ENCODE measurements at regions not wholly inside any gene's neighbourhood (a gene's known extent, or its start where the extent isn't known, plus 50 kb on each side); places are given as distances from the start of the nearest gene placed in this dataset.

- H3K36me3 ChIP-seq (ENCODE audit: control insufficient read depth in 5 of 5, insufficient read depth in 5 of 5, low read length in 5 of 5): no peaks in the 10 kb centered on the region
- H3K9ac ChIP-seq (ENCODE audit: low read length in 5 of 5): peak overlapping the region in 1 of 5 donors; percentile 57
- peak overlapping the region; percentile 67 for H3K27ac ChIP-seq (ENCODE audit: low read depth, low read length)
Measured at GRCh38 chr11:122215244-122215992, 99.4 kb upstream of the BLID start.

GRCh38 chr11:122214567-122214966 is 98.6 kb upstream of the BLID start:
- no peaks in the 10 kb centered on the region for H3K9me3 ChIP-seq (ENCODE audit: control insufficient read depth in 5 of 5, low read length in 5 of 5)
- H3K4me1 ChIP-seq (ENCODE audit: control insufficient read depth in 5 of 5, insufficient read depth in 5 of 5, low read length in 5 of 5): peaks cover 9 to 24% (median 23%) of the 10 kb centered on the region in 5 donors
- H3K27ac ChIP-seq (ENCODE audit: low read depth, low read length): peak overlapping the region; percentile 67
- no peak overlapping the region for H3K4me3 ChIP-seq (ENCODE audit: low read depth in 1 of 5, low read length in 5 of 5)
- H3K36me3 ChIP-seq (ENCODE audit: control insufficient read depth in 5 of 5, insufficient read depth in 5 of 5, low read length in 5 of 5): no peaks in the 10 kb centered on the region
- H3K9ac ChIP-seq (ENCODE audit: low read length in 5 of 5): peak overlapping the region in 1 of 5 donors; percentile 8
- H3K27me3 ChIP-seq (ENCODE audit: control insufficient read depth in 5 of 5, insufficient read depth in 4 of 5, low read length in 5 of 5): no peaks in the 10 kb centered on the region

More at GRCh38 chr11:122215244-122215992, 99.4 kb upstream of the BLID start:
- Histone ChIP-seq H3K4me1 (ENCODE audit: control insufficient read depth in 5 of 5, insufficient read depth in 5 of 5, low read length in 5 of 5) (peaks cover 7 to 16% (median 14%) of the 10 kb centered on the region in 5 donors), H3K9me3 (ENCODE audit: control insufficient read depth in 5 of 5, low read length in 5 of 5) (no peaks in the 10 kb centered on the region), H3K27me3 (ENCODE audit: control insufficient read depth in 5 of 5, insufficient read depth in 4 of 5, low read length in 5 of 5) (no peaks in the 10 kb centered on the region), H3K4me3 (ENCODE audit: low read depth in 1 of 5, low read length in 5 of 5) (peak overlapping the region in 1 of 5 donors; percentile 28)

GRCh38 chr11:122214080-122214479 is 98.1 kb upstream of the BLID start:
- H3K9ac ChIP-seq (ENCODE audit: low read length in 5 of 5): no peak overlapping the region
- no peaks in the 10 kb centered on the region for H3K27me3 ChIP-seq (ENCODE audit: control insufficient read depth in 5 of 5, insufficient read depth in 4 of 5, low read length in 5 of 5)
- H3K27ac ChIP-seq (ENCODE audit: low read depth, low read length): no peak overlapping the region
- no peak overlapping the region for H3K4me3 ChIP-seq (ENCODE audit: low read depth in 1 of 5, low read length in 5 of 5)
- peaks cover 11 to 29% (median 27%) of the 10 kb centered on the region in 5 donors for H3K4me1 ChIP-seq (ENCODE audit: control insufficient read depth in 5 of 5, insufficient read depth in 5 of 5, low read length in 5 of 5)
- H3K9me3 ChIP-seq (ENCODE audit: control insufficient read depth in 5 of 5, low read length in 5 of 5): no peaks in the 10 kb centered on the region
- no peaks in the 10 kb centered on the region for H3K36me3 ChIP-seq (ENCODE audit: control insufficient read depth in 5 of 5, insufficient read depth in 5 of 5, low read length in 5 of 5)

- H3K27ac ChIP-seq (ENCODE audit: low read depth, low read length): no peak overlapping the region
- no peaks in the 10 kb centered on the region for H3K36me3 ChIP-seq (ENCODE audit: control insufficient read depth in 5 of 5, insufficient read depth in 5 of 5, low read length in 5 of 5)
- H3K4me1 ChIP-seq (ENCODE audit: control insufficient read depth in 5 of 5, insufficient read depth in 5 of 5, low read length in 5 of 5): peaks cover 11 to 38% (median 36%) of the 10 kb centered on the region in 5 donors
- no peaks in the 10 kb centered on the region for H3K9me3 ChIP-seq (ENCODE audit: control insufficient read depth in 5 of 5, low read length in 5 of 5)
- H3K27me3 ChIP-seq (ENCODE audit: control insufficient read depth in 5 of 5, insufficient read depth in 4 of 5, low read length in 5 of 5): no peaks in the 10 kb centered on the region
- H3K4me3 ChIP-seq (ENCODE audit: low read depth in 1 of 5, low read length in 5 of 5): no peak overlapping the region
- peak overlapping the region in 1 of 5 donors; percentile 78 for H3K9ac ChIP-seq (ENCODE audit: low read length in 5 of 5)
Measured at GRCh38 chr11:122213171-122213570, 97.2 kb upstream of the BLID start.

- Histone ChIP-seq H3K4me1 (ENCODE audit: control insufficient read depth in 5 of 5, insufficient read depth in 5 of 5, low read length in 5 of 5) (peaks cover 16 to 59% (median 44%) of the 10 kb centered on the region in 5 donors), H3K27ac (ENCODE audit: low read depth, low read length) (peak overlapping the region; percentile 89), H3K4me3 (ENCODE audit: low read depth in 1 of 5, low read length in 5 of 5) (no peak overlapping the region), H3K9ac (ENCODE audit: low read length in 5 of 5) (no peak overlapping the region), H3K27me3 (ENCODE audit: control insufficient read depth in 5 of 5, insufficient read depth in 4 of 5, low read length in 5 of 5) (no peaks in the 10 kb centered on the region), H3K9me3 (ENCODE audit: control insufficient read depth in 5 of 5, low read length in 5 of 5) (no peaks in the 10 kb centered on the region), H3K36me3 (ENCODE audit: control insufficient read depth in 5 of 5, insufficient read depth in 5 of 5, low read length in 5 of 5) (no peaks in the 10 kb centered on the region)
Measured at GRCh38 chr11:122210367-122210997, 94.5 kb upstream of the BLID start.

GRCh38 chr11:122209619-122210366 is 93.8 kb upstream of the BLID start:
- Histone ChIP-seq H3K9me3 (ENCODE audit: control insufficient read depth in 5 of 5, low read length in 5 of 5) (no peaks in the 10 kb centered on the region), H3K27ac (ENCODE audit: low read depth, low read length) (peak overlapping the region; percentile 89), H3K4me1 (ENCODE audit: control insufficient read depth in 5 of 5, insufficient read depth in 5 of 5, low read length in 5 of 5) (peaks cover 15 to 59% (median 37%) of the 10 kb centered on the region in 5 donors), H3K9ac (ENCODE audit: low read length in 5 of 5) (no peak overlapping the region), H3K36me3 (ENCODE audit: control insufficient read depth in 5 of 5, insufficient read depth in 5 of 5, low read length in 5 of 5) (no peaks in the 10 kb centered on the region), H3K27me3 (ENCODE audit: control insufficient read depth in 5 of 5, insufficient read depth in 4 of 5, low read length in 5 of 5) (no peaks in the 10 kb centered on the region), H3K4me3 (ENCODE audit: low read depth in 1 of 5, low read length in 5 of 5) (no peak overlapping the region)

GRCh38 chr11:122207921-122208764 is 92.1 kb upstream of the BLID start:
- Histone ChIP-seq H3K9me3 (ENCODE audit: control insufficient read depth in 5 of 5, low read length in 5 of 5) (no peaks in the 10 kb centered on the region), H3K4me1 (ENCODE audit: control insufficient read depth in 5 of 5, insufficient read depth in 5 of 5, low read length in 5 of 5) (peaks cover 15 to 57% (median 40%) of the 10 kb centered on the region in 5 donors), H3K9ac (ENCODE audit: low read length in 5 of 5) (peak overlapping the region in 2 of 5 donors; percentile 36 to 47), H3K27ac (ENCODE audit: low read depth, low read length) (peak overlapping the region; percentile 89), H3K27me3 (ENCODE audit: control insufficient read depth in 5 of 5, insufficient read depth in 4 of 5, low read length in 5 of 5) (no peaks in the 10 kb centered on the region), H3K4me3 (ENCODE audit: low read depth in 1 of 5, low read length in 5 of 5) (peak overlapping the region in 3 of 5 donors; percentile 8 to 41 (median 37)), H3K36me3 (ENCODE audit: control insufficient read depth in 5 of 5, insufficient read depth in 5 of 5, low read length in 5 of 5) (no peaks in the 10 kb centered on the region)

GRCh38 chr11:122207505-122207904 is 91.5 kb upstream of the BLID start:
- Histone ChIP-seq H3K36me3 (ENCODE audit: control insufficient read depth in 5 of 5, insufficient read depth in 5 of 5, low read length in 5 of 5) (no peaks in the 10 kb centered on the region), H3K4me3 (ENCODE audit: low read depth in 1 of 5, low read length in 5 of 5) (peak overlapping the region in 4 of 5 donors; percentile 8 to 41 (median 34)), H3K9me3 (ENCODE audit: control insufficient read depth in 5 of 5, low read length in 5 of 5) (no peaks in the 10 kb centered on the region), H3K27ac (ENCODE audit: low read depth, low read length) (peak overlapping the region; percentile 89), H3K9ac (ENCODE audit: low read length in 5 of 5) (peak overlapping the region in 3 of 5 donors; percentile 11 to 47 (median 36)), H3K4me1 (ENCODE audit: control insufficient read depth in 5 of 5, insufficient read depth in 5 of 5, low read length in 5 of 5) (peaks cover 10 to 63% (median 47%) of the 10 kb centered on the region in 5 donors), H3K27me3 (ENCODE audit: control insufficient read depth in 5 of 5, insufficient read depth in 4 of 5, low read length in 5 of 5) (no peaks in the 10 kb centered on the region)

- Histone ChIP-seq H3K4me3 (ENCODE audit: low read depth in 1 of 5, low read length in 5 of 5) (no peak overlapping the region), H3K9ac (ENCODE audit: low read length in 5 of 5) (no peak overlapping the region), H3K36me3 (ENCODE audit: control insufficient read depth in 5 of 5, insufficient read depth in 5 of 5, low read length in 5 of 5) (no peaks in the 10 kb centered on the region), H3K9me3 (ENCODE audit: control insufficient read depth in 5 of 5, low read length in 5 of 5) (no peaks in the 10 kb centered on the region), H3K27me3 (ENCODE audit: control insufficient read depth in 5 of 5, insufficient read depth in 4 of 5, low read length in 5 of 5) (no peaks in the 10 kb centered on the region), H3K27ac (ENCODE audit: low read depth, low read length) (no peak overlapping the region), H3K4me1 (ENCODE audit: control insufficient read depth in 5 of 5, insufficient read depth in 5 of 5, low read length in 5 of 5) (peaks cover 10 to 65% (median 48%) of the 10 kb centered on the region in 5 donors)
Measured at GRCh38 chr11:122205036-122205435, 89.0 kb upstream of the BLID start.
